Stimulated activated CD8-positive, alpha-beta memory T cell treated with anti-CD3 and anti-CD28 coated beads, Interleukin-2, amount 100 ng/mL, for 1 hour (primary cell): ENCODE measurements at regions not wholly inside any gene's neighbourhood (a gene's known extent, or its start where the extent isn't known, plus 50 kb on each side); places are given as distances from the start of the nearest gene placed in this dataset.

Experiments used
- DNase-seq, 2 donors: peaks; one replicate each; pipeline ENCODE4 v3.0.0-alpha.2; 2020; ENCODE audit warnings: low read depth in 2 of 2

- no peak for DNase-seq
Measured at GRCh38 chr16:5551909-5552308, 454.3 kb upstream of the EEF2KMT start.

GRCh38 chr16:5549802-5550201 lies 452.2 kb upstream of the EEF2KMT start:
- no peak for DNase-seq

DNA sequence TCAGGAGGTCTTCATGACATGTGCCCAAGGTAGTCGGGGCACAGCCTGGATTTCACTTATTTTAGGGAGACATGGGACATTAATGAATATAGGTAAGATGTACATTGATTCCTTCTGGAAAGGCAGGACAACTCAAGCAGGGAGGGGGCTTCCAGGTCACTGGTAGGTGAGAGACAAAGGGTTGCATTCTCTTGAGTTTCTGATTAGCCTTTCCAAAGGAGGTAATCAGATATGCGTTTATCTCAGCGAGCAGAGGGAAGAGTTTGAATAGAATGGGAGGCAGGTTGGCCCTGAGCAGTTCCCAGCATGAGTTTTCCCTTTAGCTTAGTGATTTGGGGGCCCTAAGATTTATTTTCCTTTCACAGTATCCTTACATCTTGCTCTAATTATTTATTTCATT lies 443.8 kb upstream of the EEF2KMT start:
- no peak for DNase-seq

DNA sequence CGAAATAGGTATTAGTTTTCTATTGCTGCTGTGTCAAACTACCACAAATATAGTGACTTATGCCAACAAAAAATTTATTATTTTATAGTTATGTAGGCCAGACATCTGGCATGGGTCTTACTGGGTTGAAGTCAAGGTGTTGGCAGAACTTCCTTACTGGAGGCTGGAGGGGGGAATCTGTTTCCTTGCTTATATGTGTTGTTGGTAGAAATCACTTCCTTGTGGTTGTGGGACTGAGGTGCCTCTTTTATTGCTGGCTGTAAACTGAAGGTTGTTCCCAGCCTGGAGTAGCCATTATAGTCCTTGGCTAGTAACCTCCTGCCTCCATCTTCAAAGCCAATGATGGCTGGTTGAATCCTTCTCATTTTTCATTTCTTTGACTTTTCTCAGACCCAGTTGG lies 439.8 kb upstream of the EEF2KMT start:
- no peak for DNase-seq

DNA sequence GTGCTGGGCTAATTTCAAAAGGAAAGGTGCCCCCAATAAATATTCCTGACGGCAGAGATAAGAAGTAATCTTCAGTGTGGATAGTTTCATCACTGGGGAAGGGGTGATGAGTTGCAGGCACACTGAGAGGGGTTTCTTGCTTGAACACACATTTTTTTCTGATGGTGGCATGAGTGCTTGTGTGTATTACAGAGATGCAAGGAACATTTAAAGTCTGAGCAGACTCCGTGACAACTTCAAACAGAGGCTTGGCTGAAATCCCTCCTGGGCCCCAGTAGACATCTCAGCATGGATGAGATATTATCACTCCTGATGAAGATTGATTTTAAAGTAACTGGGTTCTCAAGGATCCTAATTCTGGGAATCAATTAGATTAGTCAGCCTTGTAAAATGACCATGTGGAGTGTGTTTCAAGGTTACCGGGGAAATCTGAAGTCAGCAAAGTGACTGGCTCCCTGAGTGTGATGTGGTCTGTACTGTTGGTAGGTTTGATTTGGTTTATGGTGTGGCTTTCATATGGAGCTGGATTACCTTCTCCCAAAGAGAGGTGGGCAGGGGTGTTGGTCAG lies 435.8 kb upstream of the EEF2KMT start:
- no peak for DNase-seq

GRCh38 chr16:5527817-5528216 lies 430.2 kb upstream of the EEF2KMT start:
- DNase-seq, result no peak

GRCh38 chr16:5526826-5527225 lies 429.2 kb upstream of the EEF2KMT start:
- DNase-seq, result no peak

DNA sequence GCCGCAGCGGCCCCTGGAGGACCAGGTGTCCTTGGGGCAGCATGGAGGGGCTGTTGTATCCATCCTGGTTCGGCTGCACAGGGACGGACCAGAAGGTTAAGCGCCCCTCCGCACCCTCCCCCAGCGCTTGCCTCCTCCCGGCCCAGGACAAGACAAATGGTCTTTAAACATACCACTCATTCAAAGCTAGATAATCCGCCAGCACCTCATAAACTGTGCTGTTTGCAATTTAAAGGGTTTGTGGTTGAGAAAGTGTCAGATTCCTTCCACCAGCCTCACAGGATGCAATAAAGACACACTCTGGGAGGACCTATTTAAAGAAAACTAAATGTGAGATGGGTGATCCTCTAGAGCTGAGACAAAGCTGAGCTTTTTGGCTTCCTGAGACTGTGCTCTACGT lies 426.2 kb upstream of the EEF2KMT start:
- DNase-seq, result no peak

GRCh38 chr16:5516115-5516514 lies 418.5 kb upstream of the EEF2KMT start:
- DNase-seq, result no peak

- DNase-seq, result no peak
Measured at GRCh38 chr16:5512014-5512413, 414.4 kb upstream of the EEF2KMT start.

GRCh38 chr16:5510819-5511370 lies 413.3 kb upstream of the EEF2KMT start:
- DNase-seq, result no peak

GRCh38 chr16:5509794-5510193 lies 412.2 kb upstream of the EEF2KMT start:
- DNase-seq, result no peak

DNA sequence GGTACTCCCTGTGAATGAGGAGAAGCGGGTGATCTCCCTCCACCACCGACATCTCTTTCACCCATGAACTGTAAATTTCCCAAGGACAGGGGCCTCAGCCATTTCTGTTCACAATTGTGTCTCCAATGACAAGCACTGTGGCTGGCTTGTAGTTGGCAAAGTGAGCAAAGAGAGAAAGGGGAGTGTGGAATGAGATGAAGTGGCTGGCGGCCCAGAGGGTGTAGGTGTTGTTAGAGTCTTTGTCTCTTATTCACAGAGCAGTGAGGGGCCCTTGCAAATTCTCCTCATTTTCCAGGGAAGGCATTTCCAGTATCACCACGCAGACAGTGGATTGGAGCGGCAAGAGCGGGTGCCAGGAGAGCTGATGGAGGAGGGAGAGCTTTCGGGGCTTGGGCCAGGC lies 411.7 kb upstream of the EEF2KMT start:
- DNase-seq, result no peak

DNA sequence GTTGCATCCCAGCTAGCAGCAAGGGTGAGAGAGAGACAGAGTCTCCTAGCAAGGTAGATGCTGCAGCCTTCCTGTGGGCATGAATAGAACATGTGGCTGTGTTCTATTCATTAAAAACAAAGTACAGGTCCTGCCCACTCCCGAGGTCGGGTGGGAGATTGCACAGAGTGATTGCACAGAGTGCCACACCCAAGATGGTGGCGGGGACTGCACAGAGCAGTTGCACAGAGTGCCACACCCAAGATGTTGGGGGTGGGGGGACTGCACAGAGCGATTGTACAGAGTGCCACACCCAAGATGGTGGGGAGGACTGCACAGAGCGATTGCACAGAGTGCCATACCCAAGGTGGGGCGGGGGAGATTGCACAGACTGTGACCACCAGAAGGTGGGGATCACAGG lies 410.8 kb upstream of the EEF2KMT start:
- no peak for DNase-seq

- DNase-seq, result no peak
Measured at GRCh38 chr16:5506021-5506420, 408.4 kb upstream of the EEF2KMT start.

- no peak for DNase-seq
Measured at GRCh38 chr16:5505091-5505887, 407.7 kb upstream of the EEF2KMT start.

- DNase-seq, result no peak
Measured at GRCh38 chr16:5504064-5504781, 406.6 kb upstream of the EEF2KMT start.

- no peak for DNase-seq
Measured at GRCh38 chr16:5502944-5503343, 405.3 kb upstream of the EEF2KMT start.

- no peak for DNase-seq
Measured at GRCh38 chr16:5502467-5502869, 404.9 kb upstream of the EEF2KMT start.

DNA sequence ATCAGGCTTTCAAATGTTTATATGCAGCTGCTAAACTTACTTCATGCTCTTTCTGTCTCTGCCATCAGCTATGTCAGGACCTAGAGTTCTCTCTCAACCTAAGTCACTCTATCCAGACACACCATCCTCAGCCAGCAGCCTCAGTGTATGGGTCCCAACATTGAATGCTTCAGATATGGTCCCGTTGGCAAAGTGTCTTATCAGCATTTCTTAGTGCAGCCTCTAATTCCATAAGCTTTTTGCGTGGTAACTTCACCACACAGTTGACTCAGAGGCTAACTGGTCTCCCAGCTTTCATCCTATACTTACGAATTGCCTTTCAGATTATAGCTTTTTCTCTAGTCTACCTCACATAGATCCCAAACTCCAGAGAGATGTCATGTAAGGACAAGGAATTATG lies 402.9 kb upstream of the EEF2KMT start:
- no peak for DNase-seq

GRCh38 chr16:5498562-5498961 lies 401.0 kb upstream of the EEF2KMT start:
- no peak for DNase-seq

DNA sequence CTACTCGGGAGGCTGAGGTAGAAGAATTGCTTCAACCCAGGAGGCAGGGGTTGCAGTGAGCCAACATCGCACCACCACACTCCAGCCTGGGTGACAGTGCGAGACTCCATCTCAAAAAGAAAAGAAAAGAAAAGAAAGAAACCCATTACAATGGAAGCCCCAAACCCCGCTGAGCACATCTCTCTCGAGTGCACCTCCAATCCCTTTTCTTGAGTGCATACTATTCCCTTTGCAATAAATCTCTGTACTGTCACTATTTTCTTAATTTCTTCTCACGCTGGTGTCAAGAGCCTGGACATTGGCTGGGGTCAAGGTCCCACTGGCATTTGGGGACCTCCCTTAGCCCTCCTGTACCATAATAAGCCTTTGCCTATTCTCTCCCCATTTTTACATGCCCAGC lies 398.4 kb upstream of the EEF2KMT start:
- no peak for DNase-seq

DNA sequence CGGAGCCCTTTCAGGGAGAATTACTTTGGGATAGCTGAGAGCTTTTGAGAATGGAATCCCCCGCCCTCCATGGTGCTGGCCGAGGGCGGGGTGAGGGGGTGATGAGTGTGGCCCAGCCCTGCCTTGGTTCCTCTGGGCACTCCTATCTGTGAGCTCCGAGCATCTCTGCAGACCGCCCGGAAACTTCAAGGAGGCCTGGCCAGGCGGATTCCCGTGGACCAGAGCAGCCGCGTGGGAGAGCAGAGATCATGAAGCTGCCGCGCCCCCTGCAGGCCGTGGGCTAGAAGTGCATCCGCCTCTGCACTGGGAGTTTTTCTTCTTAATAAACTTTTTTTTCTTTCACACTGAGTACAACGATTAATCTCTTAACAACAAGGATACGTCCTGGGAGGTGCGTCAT lies 392.9 kb upstream of the EEF2KMT start:
- DNase-seq, result no peak
